EH (cell line): ENCODE measurements at regions not wholly inside any gene's neighbourhood (a gene's known extent, or its start where the extent isn't known, plus 50 kb on each side); places are given as distances from the start of the nearest gene placed in this dataset.
"Not testable (repeated sequence)": the region's sequence is repeated elsewhere in the genome, so short reads cannot be mapped to it uniquely, and the experiment has no call there.

Experiments
- DNase-seq: peaks from one replicate; pipeline ENCODE4 v3.0.0-alpha.2; 2015; ENCODE audit warnings: low read depth

- no peak for DNase-seq
Observed at GRCh38 chr13:24618011-24618955, 61.9 kb upstream of the ATP12A start.

- DNase-seq, result no peak
Observed at GRCh38 chr13:24619282-24619681, 60.9 kb upstream of the ATP12A start.

GRCh38 chr13:24622481-24623148 lies 57.6 kb upstream of the ATP12A start:
- DNase-seq, result not testable (repeated sequence)

GRCh38 chr13:24623149-24623665 lies 57.0 kb upstream of the ATP12A start:
- no peak for DNase-seq

GRCh38 chr13:24624363-24624762 lies 55.8 kb upstream of the ATP12A start:
- no peak for DNase-seq

- no peak for DNase-seq
Observed at GRCh38 chr13:24624801-24625231, 55.4 kb upstream of the ATP12A start.

- DNase-seq, result no peak
Observed at GRCh38 chr13:24625331-24625731, 54.9 kb upstream of the ATP12A start.

GRCh38 chr13:24625870-24626849 lies 54.0 kb upstream of the ATP12A start:
- no peak for DNase-seq

- peak; percentile 15 for DNase-seq
Observed at GRCh38 chr13:24627090-24627714, 53.0 kb upstream of the ATP12A start.

GRCh38 chr13:24627946-24628345 lies 52.3 kb upstream of the ATP12A start:
- no peak for DNase-seq

GRCh38 chr13:24629320-24629719 lies 50.9 kb upstream of the ATP12A start:
- DNase-seq, result peak; percentile 10

GRCh38 chr13:24630121-24630520 lies 50.1 kb upstream of the ATP12A start:
- DNase-seq, result no peak
